NCI-H146 treated with DMSO at 0.1 percent for 48 hours (cell line): ENCODE measurements at regions not wholly inside any gene's neighbourhood (a gene's known extent, or its start where the extent isn't known, plus 50 kb on each side); places are given as distances from the start of the nearest gene placed in this dataset.
A peak's percentile ranks its signal among the peaks of the same experiment; 100 is the strongest.

ENCODE experiments used
- DNase-seq: peaks from one replicate; lab custom pipeline; 2025; ENCODE audit not compliant: unreplicated experiment; lab: John Stamatoyannopoulos, UW

GRCh38 chr11:128330203-128330602, 257.2 kb downstream of the ETS1 start:
- DNase-seq = peak; percentile 30

- no peak for DNase-seq
Observed at GRCh38 chr11:128328955-128329551, 258.3 kb downstream of the ETS1 start.

- peak; percentile 26 for DNase-seq
Observed at GRCh38 chr11:128327274-128327673, 260.1 kb downstream of the ETS1 start.

GRCh38 chr11:128326791-128327190, 260.6 kb downstream of the ETS1 start:
- DNase-seq = peak; percentile 26

DNA sequence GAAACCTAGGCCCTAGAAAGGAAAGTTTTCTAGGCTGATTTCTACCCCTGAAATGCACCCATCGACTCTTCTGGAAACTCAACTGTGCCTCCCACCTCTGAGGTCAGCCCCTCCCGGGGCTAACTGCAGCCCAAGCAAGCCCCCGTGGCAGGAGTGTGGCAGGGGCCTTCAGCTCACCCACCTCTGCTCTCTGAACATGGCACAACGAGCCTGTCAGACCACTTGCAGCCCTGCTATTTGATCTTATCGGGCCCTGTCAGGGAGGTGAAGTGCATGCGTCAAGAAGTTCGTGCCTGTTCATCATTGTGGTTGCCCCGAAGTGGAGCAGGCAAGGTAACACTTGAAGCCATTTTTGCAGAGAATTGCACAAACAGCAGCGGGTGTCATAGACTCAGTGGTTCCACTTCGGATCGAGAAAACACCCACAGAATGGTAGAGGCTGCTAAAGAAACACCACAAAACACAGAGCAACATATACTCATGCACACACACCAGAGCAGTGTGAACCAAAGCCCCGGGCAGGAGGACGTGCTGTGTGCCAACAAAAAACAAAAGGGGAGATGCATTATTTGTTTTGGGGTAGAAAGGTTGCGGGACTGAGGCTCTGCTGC, 262.7 kb downstream of the ETS1 start:
- DNase-seq = no peak

GRCh38 chr11:128324051-128324481, 263.3 kb downstream of the ETS1 start:
- DNase-seq = no peak

- no peak for DNase-seq
Observed at GRCh38 chr11:128323381-128323780, 264.0 kb downstream of the ETS1 start.

- no peak for DNase-seq
Observed at GRCh38 chr11:128318856-128319474, 268.4 kb downstream of the ETS1 start.

DNA sequence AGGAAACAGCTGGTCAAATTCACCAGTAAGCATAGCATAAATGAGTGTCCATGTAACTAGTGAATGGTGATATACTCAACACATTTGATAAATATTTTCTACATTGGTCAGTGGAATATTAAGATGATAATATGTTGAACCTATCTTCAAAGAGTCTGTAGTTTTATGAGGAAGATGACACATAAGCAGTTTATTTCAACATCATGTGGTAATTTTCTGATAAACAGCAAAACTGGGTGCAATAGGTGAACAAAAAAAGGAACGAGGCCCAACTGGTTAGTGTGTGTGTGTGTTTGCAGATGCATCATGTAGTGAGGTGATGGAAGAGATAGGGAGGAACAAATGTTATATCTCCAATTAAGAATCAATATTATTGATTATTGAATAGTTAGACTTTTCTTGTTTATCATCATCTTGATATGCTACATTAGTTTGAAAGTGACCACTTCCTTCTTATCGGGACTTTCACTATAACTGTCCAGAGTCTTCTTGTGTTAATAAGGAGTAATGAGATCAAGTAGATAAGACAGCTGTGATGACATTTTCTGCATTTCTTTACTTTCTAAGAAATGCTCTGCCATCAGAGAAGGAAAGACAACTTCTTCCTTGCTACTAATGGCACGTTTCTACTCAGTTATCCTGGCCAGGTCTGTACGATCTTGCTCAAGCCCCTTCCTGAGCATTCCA, 270.7 kb downstream of the ETS1 start:
- no peak for DNase-seq

- no peak for DNase-seq
Observed at GRCh38 chr11:128315933-128316332, 271.4 kb downstream of the ETS1 start.

- DNase-seq = no peak
Observed at GRCh38 chr11:128313931-128314330, 273.4 kb downstream of the ETS1 start.

- DNase-seq = no peak
Observed at GRCh38 chr11:128311742-128312719, 275.3 kb downstream of the ETS1 start.

GRCh38 chr11:128310676-128311445, 276.5 kb downstream of the ETS1 start:
- no peak for DNase-seq

GRCh38 chr11:128310005-128310404, 277.4 kb downstream of the ETS1 start:
- DNase-seq = no peak

- no peak for DNase-seq
Observed at GRCh38 chr11:128308794-128309193, 278.6 kb downstream of the ETS1 start.

DNA sequence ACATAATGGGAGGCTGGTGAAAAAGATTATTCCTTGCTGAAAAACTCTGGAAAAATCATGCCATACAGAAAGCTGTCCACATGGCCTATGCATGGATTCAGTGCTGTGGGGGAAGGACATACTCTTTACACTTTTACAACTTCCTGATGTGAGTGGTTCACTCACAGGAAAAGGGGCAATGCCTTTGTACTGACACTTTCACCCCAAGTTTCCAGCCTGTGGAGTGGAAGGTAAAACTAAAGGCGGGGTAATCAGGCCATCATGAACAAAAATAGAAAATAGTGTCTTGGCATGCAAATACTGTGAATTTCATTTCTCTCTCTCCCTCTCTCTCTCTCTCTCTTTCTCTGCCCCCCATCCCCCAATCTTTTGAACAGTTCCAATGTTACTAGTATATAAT, 281.8 kb downstream of the ETS1 start:
- no peak for DNase-seq

- DNase-seq = no peak
Observed at GRCh38 chr11:128304666-128305485, 282.5 kb downstream of the ETS1 start.

DNA sequence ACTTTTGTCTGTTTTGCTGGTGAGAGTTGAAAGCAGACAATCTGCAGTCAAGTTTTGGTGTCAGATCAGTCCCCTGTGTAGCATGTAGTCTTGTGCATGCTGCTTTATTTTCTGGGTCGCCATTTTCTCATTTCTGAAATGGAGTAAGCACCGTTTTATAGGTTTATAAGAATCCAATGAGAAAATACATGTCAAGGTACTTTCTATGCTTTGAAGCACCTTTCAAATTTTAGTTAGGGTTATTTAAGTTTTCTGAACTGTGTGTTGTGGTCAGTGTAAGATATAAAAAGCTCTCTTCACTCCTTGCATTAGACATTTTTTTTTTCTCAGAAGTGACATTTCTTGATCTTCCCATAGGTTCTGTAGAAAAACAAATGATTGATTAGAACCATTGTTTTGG, 283.2 kb downstream of the ETS1 start:
- DNase-seq = no peak

- no peak for DNase-seq
Observed at GRCh38 chr11:128303383-128303782, 284.0 kb downstream of the ETS1 start.
